Stimulated activated memory B cell treated with anti-CD40 and anti-IgM and Interleukin-4, amounts not matched to agents 10 μg/mL and 1 μg/mL and 100 μg/mL, for 72 hours (primary cell): ENCODE measurements at regions not wholly inside any gene's neighbourhood (a gene's known extent, or its start where the extent isn't known, plus 50 kb on each side); places are given as distances from the start of the nearest gene placed in this dataset.

Source experiments
- ATAC-seq: fragments of 150-1000 bp; cut with Tn5 transposase; 2 replicates; pipeline ENCODE4 v1.10.0; 2021
- H3K27ac Mint-ChIP-seq: one replicate; pipeline ENCODE4 v1.8.0; 2022; ENCODE audit warnings: mild to moderate bottlenecking, mixed read lengths
- H3K27me3 Mint-ChIP-seq: one replicate; pipeline ENCODE4 v1.8.0; 2022; ENCODE audit warnings: mixed read lengths
- H3K36me3 Mint-ChIP-seq: one replicate; pipeline ENCODE4 v1.8.0; 2022; ENCODE audit warnings: mixed read lengths
- H3K4me1 Mint-ChIP-seq: one replicate; pipeline ENCODE4 v1.8.0; 2022; ENCODE audit warnings: mixed read lengths
- H3K4me3 Mint-ChIP-seq: one replicate; pipeline ENCODE4 v1.8.0; 2022; ENCODE audit warnings: mild to moderate bottlenecking, moderate library complexity, mixed read lengths
- H3K9me3 Mint-ChIP-seq: one replicate; pipeline ENCODE4 v1.8.0; 2022; ENCODE audit warnings: mixed read lengths

GRCh38 chr12:111284709-111285108 is 84.2 kb downstream of the PHETA1 start:
- no peaks in the 10 kb centered on the region for H3K4me1 Mint-ChIP-seq
- no peak overlapping the region for H3K27ac Mint-ChIP-seq
- H3K36me3 Mint-ChIP-seq: peaks cover 12% of the 10 kb centered on the region

GRCh38 chr12:111283966-111284365 is 84.9 kb downstream of the PHETA1 start:
- Mint-ChIP-seq H3K27me3 (peaks cover 28% of the 10 kb centered on the region), H3K36me3 (peaks cover 12% of the 10 kb centered on the region), H3K4me1 (no peaks in the 10 kb centered on the region), H3K9me3 (peaks cover 13% of the 10 kb centered on the region), H3K4me3 (no peak overlapping the region), H3K27ac (no peak overlapping the region)
- no peak for ATAC-seq

More at GRCh38 chr12:111284709-111285108, 84.2 kb downstream of the PHETA1 start:
- no peak for ATAC-seq
- Mint-ChIP-seq H3K4me3 (no peak overlapping the region), H3K9me3 (peaks cover 13% of the 10 kb centered on the region), H3K27me3 (peaks cover 21% of the 10 kb centered on the region)

GRCh38 chr12:111283521-111283920 is 85.4 kb downstream of the PHETA1 start:
- Mint-ChIP-seq H3K9me3 (peaks cover 13% of the 10 kb centered on the region), H3K36me3 (peaks cover 12% of the 10 kb centered on the region), H3K27me3 (peaks cover 33% of the 10 kb centered on the region), H3K4me3 (no peak overlapping the region), H3K4me1 (no peaks in the 10 kb centered on the region), H3K27ac (no peak overlapping the region)
- no peak for ATAC-seq

- ATAC-seq: no peak
- peaks cover 49% of the 10 kb centered on the region for H3K27me3 Mint-ChIP-seq
- H3K4me3 Mint-ChIP-seq: no peak overlapping the region
- H3K36me3 Mint-ChIP-seq: peaks cover 12% of the 10 kb centered on the region
- peaks cover 11% of the 10 kb centered on the region for H3K9me3 Mint-ChIP-seq
- no peaks in the 10 kb centered on the region for H3K4me1 Mint-ChIP-seq
- H3K27ac Mint-ChIP-seq: no peak overlapping the region
These were observed 91.3 kb downstream of the PHETA1 start for GRCh38 chr12:111277570-111277969.

GRCh38 chr12:111276146-111276545 is 92.7 kb downstream of the PHETA1 start:
- no peaks in the 10 kb centered on the region for H3K4me1 Mint-ChIP-seq
- no peak overlapping the region for H3K4me3 Mint-ChIP-seq
- peaks cover 8% of the 10 kb centered on the region for H3K36me3 Mint-ChIP-seq
- peaks cover 40% of the 10 kb centered on the region for H3K27me3 Mint-ChIP-seq
- no peak overlapping the region for H3K27ac Mint-ChIP-seq
- peaks cover 6% of the 10 kb centered on the region for H3K9me3 Mint-ChIP-seq
- ATAC-seq: no peak

GRCh38 chr12:111275308-111275707 is 93.6 kb downstream of the PHETA1 start:
- Mint-ChIP-seq H3K27me3 (peaks cover 38% of the 10 kb centered on the region), H3K9me3 (no peaks in the 10 kb centered on the region), H3K4me3 (no peak overlapping the region), H3K27ac (no peak overlapping the region), H3K4me1 (no peaks in the 10 kb centered on the region), H3K36me3 (no peaks in the 10 kb centered on the region)
- ATAC-seq: no peak

- no peak for ATAC-seq
- Mint-ChIP-seq H3K4me1 (no peaks in the 10 kb centered on the region), H3K9me3 (no peaks in the 10 kb centered on the region), H3K36me3 (no peaks in the 10 kb centered on the region), H3K4me3 (no peak overlapping the region), H3K27ac (no peak overlapping the region), H3K27me3 (peaks cover 41% of the 10 kb centered on the region)
These were observed 94.1 kb downstream of the PHETA1 start for GRCh38 chr12:111274777-111275176.

GRCh38 chr12:111271674-111272418 is 97.0 kb downstream of the PHETA1 start:
- Mint-ChIP-seq H3K9me3 (no peaks in the 10 kb centered on the region), H3K4me3 (no peak overlapping the region), H3K36me3 (no peaks in the 10 kb centered on the region), H3K27ac (no peak overlapping the region), H3K4me1 (no peaks in the 10 kb centered on the region), H3K27me3 (peaks cover 13% of the 10 kb centered on the region)
- no peak for ATAC-seq

GRCh38 chr12:111270774-111271173 is 98.1 kb downstream of the PHETA1 start:
- Mint-ChIP-seq H3K27ac (no peak overlapping the region), H3K9me3 (no peaks in the 10 kb centered on the region), H3K4me3 (no peak overlapping the region), H3K36me3 (no peaks in the 10 kb centered on the region), H3K27me3 (peaks cover 13% of the 10 kb centered on the region), H3K4me1 (no peaks in the 10 kb centered on the region)
- no peak for ATAC-seq

GRCh38 chr12:111270239-111270638 is 98.7 kb downstream of the PHETA1 start:
- no peaks in the 10 kb centered on the region for H3K9me3 Mint-ChIP-seq
- H3K27me3 Mint-ChIP-seq: peaks cover 13% of the 10 kb centered on the region
- H3K4me1 Mint-ChIP-seq: no peaks in the 10 kb centered on the region
- H3K36me3 Mint-ChIP-seq: no peaks in the 10 kb centered on the region
- no peak overlapping the region for H3K27ac Mint-ChIP-seq
- no peak for ATAC-seq
- H3K4me3 Mint-ChIP-seq: no peak overlapping the region

- no peaks in the 10 kb centered on the region for H3K9me3 Mint-ChIP-seq
- no peaks in the 10 kb centered on the region for H3K4me1 Mint-ChIP-seq
- H3K27me3 Mint-ChIP-seq: peaks cover 13% of the 10 kb centered on the region
These were observed 99.2 kb downstream of the PHETA1 start for GRCh38 chr12:111269718-111270117.

GRCh38 chr12:111268738-111269572 is 99.9 kb downstream of the PHETA1 start:
- peaks cover 13% of the 10 kb centered on the region for H3K27me3 Mint-ChIP-seq
- no peak for ATAC-seq
- H3K4me1 Mint-ChIP-seq: no peaks in the 10 kb centered on the region

More at GRCh38 chr12:111269718-111270117, 99.2 kb downstream of the PHETA1 start:
- H3K4me3 Mint-ChIP-seq: no peak overlapping the region
- no peaks in the 10 kb centered on the region for H3K36me3 Mint-ChIP-seq
- ATAC-seq: no peak
- H3K27ac Mint-ChIP-seq: no peak overlapping the region

GRCh38 chr12:111267144-111267543 is 101.8 kb downstream of the PHETA1 start:
- no peak for ATAC-seq
- Mint-ChIP-seq H3K4me1 (no peaks in the 10 kb centered on the region), H3K9me3 (no peaks in the 10 kb centered on the region), H3K27ac (no peak overlapping the region), H3K27me3 (peaks cover 21% of the 10 kb centered on the region), H3K4me3 (no peak overlapping the region), H3K36me3 (no peaks in the 10 kb centered on the region)

More at GRCh38 chr12:111268738-111269572, 99.9 kb downstream of the PHETA1 start:
- Mint-ChIP-seq H3K36me3 (no peaks in the 10 kb centered on the region), H3K27ac (no peak overlapping the region), H3K4me3 (no peak overlapping the region), H3K9me3 (no peaks in the 10 kb centered on the region)

GRCh38 chr12:111261911-111262676 is 106.8 kb downstream of the PHETA1 start:
- Mint-ChIP-seq H3K36me3 (no peaks in the 10 kb centered on the region), H3K4me3 (no peak overlapping the region), H3K27ac (no peak overlapping the region), H3K9me3 (peaks cover 4% of the 10 kb centered on the region), H3K4me1 (no peaks in the 10 kb centered on the region), H3K27me3 (peaks cover 23% of the 10 kb centered on the region)
- no peak for ATAC-seq

GRCh38 chr12:111260732-111261131 is 108.2 kb downstream of the PHETA1 start:
- H3K27ac Mint-ChIP-seq: no peak overlapping the region
- H3K4me1 Mint-ChIP-seq: no peaks in the 10 kb centered on the region
- no peak for ATAC-seq
- H3K9me3 Mint-ChIP-seq: peaks cover 4% of the 10 kb centered on the region
- peaks cover 32% of the 10 kb centered on the region for H3K27me3 Mint-ChIP-seq
- H3K4me3 Mint-ChIP-seq: no peak overlapping the region
- no peaks in the 10 kb centered on the region for H3K36me3 Mint-ChIP-seq
